WTC11 (cell line): ENCODE measurements at regions not wholly inside any gene's neighbourhood (a gene's known extent, or its start where the extent isn't known, plus 50 kb on each side); places are given as distances from the start of the nearest gene placed in this dataset.

ENCODE experiments used
- ATAC-seq: fragments of 200-7000 bp; cut with Tn5 transposase; 2 replicates; pipeline ENCODE4 v1.10.0; 2021; ENCODE audit warnings: mild to moderate bottlenecking, moderate library complexity
- CTCF ChIA-PET: fragments of 300-600 bp; sonication (Branson Sonifier 250); formaldehyde crosslinking; loops from one replicate; lab custom pipeline; 2021; ENCODE audit warnings: antibody characterized with exemption; lab: Charles Lee
- POLR2A ChIA-PET: fragments of 350-600 bp; sonication (Branson Sonifier 250); formaldehyde crosslinking; loops from one replicate; lab custom pipeline; 2021; ENCODE audit warnings: antibody characterized with exemption; lab: Charles Lee
- DNase-seq: peaks from one replicate; pipeline ENCODE4 v3.0.0; 2021; ENCODE audit warnings: low spot score
- H3K27ac Mint-ChIP-seq: 2 replicates; pipeline ENCODE4 v1.8.0; 2021; ENCODE audit warnings: mixed read lengths
- H3K27me3 Mint-ChIP-seq: 2 replicates; pipeline ENCODE4 v1.8.0; 2021; ENCODE audit warnings: low read depth, mild to moderate bottlenecking, moderate library complexity, mixed read lengths
- H3K36me3 Mint-ChIP-seq: 2 replicates; pipeline ENCODE4 v1.8.0; 2021; ENCODE audit warnings: mixed read lengths
- H3K4me1 Mint-ChIP-seq: 2 replicates; pipeline ENCODE4 v1.8.0; 2022; ENCODE audit warnings: mixed read lengths
- H3K4me3 Mint-ChIP-seq: 2 replicates; pipeline ENCODE4 v1.8.0; 2021; ENCODE audit warnings: mild to moderate bottlenecking, moderate library complexity, mixed read lengths
- H3K9me3 Mint-ChIP-seq: 2 replicates; pipeline ENCODE4 v1.8.0; 2021; ENCODE audit warnings: mixed read lengths
- AFF4 ChIP-seq: sonication (generic); formaldehyde crosslinking; IDR thresholded peaks from 2 replicates; pipeline ENCODE4 v1.8.1; 2023; ENCODE audit warnings: mild to moderate bottlenecking, missing genetic modification reagents, borderline replicate concordance
- ATF6 ChIP-seq: sonication (generic); formaldehyde crosslinking; IDR thresholded peaks from 2 replicates; pipeline ENCODE4 v1.8.1; 2023; ENCODE audit warnings: mild to moderate bottlenecking, missing genetic modification reagents
- CBFB ChIP-seq: sonication (generic); formaldehyde crosslinking; IDR thresholded peaks from 2 replicates; pipeline ENCODE4 v1.8.1; 2022; ENCODE audit warnings: mild to moderate bottlenecking, low read depth, missing genetic modification reagents
- E2F5 ChIP-seq: sonication (generic); formaldehyde crosslinking; IDR thresholded peaks from 2 replicates; pipeline ENCODE4 v1.8.1; 2022; ENCODE audit warnings: mild to moderate bottlenecking, moderate library complexity, missing genetic modification reagents
- HMGA2 ChIP-seq: fragments of 250-450 bp; sonication (Bioruptor Pico); IDR thresholded peaks from 2 replicates; pipeline ENCODE4 v1.4.0; 2021; ENCODE audit warnings: mild to moderate bottlenecking, moderate library complexity
- JUN ChIP-seq: sonication (generic); formaldehyde crosslinking; IDR thresholded peaks from 2 replicates; pipeline ENCODE4 v1.8.0; 2023; ENCODE audit warnings: mild to moderate bottlenecking, missing genetic modification reagents
- MAX ChIP-seq: sonication (generic); formaldehyde crosslinking; IDR thresholded peaks from 2 replicates; pipeline ENCODE4 v1.8.0; 2022; ENCODE audit warnings: mild to moderate bottlenecking, missing genetic modification reagents
- MYBL2 ChIP-seq: sonication (generic); formaldehyde crosslinking; IDR thresholded peaks from 2 replicates; pipeline ENCODE4 v1.8.1; 2023; ENCODE audit warnings: mild to moderate bottlenecking, moderate library complexity, missing genetic modification reagents
- PRDM15 ChIP-seq: sonication (generic); formaldehyde crosslinking; IDR thresholded peaks from 2 replicates; pipeline ENCODE4 v1.8.0; 2022; ENCODE audit warnings: missing genetic modification reagents
- SOX15 ChIP-seq: fragments of 250-450 bp; sonication (Bioruptor Pico); IDR thresholded peaks from 2 replicates; pipeline ENCODE4 v1.9.0; 2021; ENCODE audit warnings: mild to moderate bottlenecking
- USF1 ChIP-seq: sonication (generic); formaldehyde crosslinking; IDR thresholded peaks from 2 replicates; pipeline ENCODE4 v1.8.0; 2022; ENCODE audit warnings: mild to moderate bottlenecking, missing genetic modification reagents
- ZBTB21 ChIP-seq: sonication (generic); formaldehyde crosslinking; IDR thresholded peaks from 2 replicates; pipeline ENCODE4 v1.8.1; 2023; ENCODE audit warnings: mild to moderate bottlenecking, missing genetic modification reagents, borderline replicate concordance
- ZNF121 ChIP-seq: sonication (generic); formaldehyde crosslinking; IDR thresholded peaks from 2 replicates; pipeline ENCODE4 v1.8.0; 2023; ENCODE audit warnings: missing genetic modification reagents
- ZNF416 ChIP-seq: fragments of 250-450 bp; sonication (Bioruptor Pico); IDR thresholded peaks from 2 replicates; pipeline ENCODE4 v1.9.0; 2021; ENCODE audit warnings: mild to moderate bottlenecking, inconsistent platforms
- ZNF532 ChIP-seq: fragments of 250-450 bp; sonication (Bioruptor Pico); IDR thresholded peaks from 2 replicates; pipeline ENCODE4 v1.9.0; 2021; ENCODE audit warnings: mild to moderate bottlenecking, borderline replicate concordance

- POLR2A ChIA-PET: no interaction called here
- no peaks in the 10 kb centered on the region for H3K36me3 Mint-ChIP-seq
- no peaks in the 10 kb centered on the region for H3K27me3 Mint-ChIP-seq
- ATAC-seq: no peak
- no peaks in the 10 kb centered on the region for H3K9me3 Mint-ChIP-seq
- no peak overlapping the region for H3K27ac Mint-ChIP-seq
- CTCF ChIA-PET: no interaction called here
- no peak overlapping the region for H3K4me3 Mint-ChIP-seq
- TF ChIP-seq PRDM15 (CRISPR knock-in tag): no peak
- TF ChIP-seq ZBTB21 (CRISPR knock-in tag): no peak
- no peak for TF ChIP-seq E2F5
- no peak for TF ChIP-seq ATF6 (CRISPR knock-in tag)
- TF ChIP-seq MYBL2 (CRISPR knock-in tag): no peak
- no peak for TF ChIP-seq ZNF121
- no peak for TF ChIP-seq SOX15 (CRISPR knock-in tag)
- TF ChIP-seq ZNF532 (CRISPR knock-in tag): no peak
- TF ChIP-seq USF1: no peak
- TF ChIP-seq JUN (CRISPR knock-in tag): no peak
- no peak for TF ChIP-seq CBFB
- no peak for TF ChIP-seq AFF4 (CRISPR knock-in tag)
- TF ChIP-seq ZNF416 (CRISPR knock-in tag): no peak
- no peak for TF ChIP-seq HMGA2 (CRISPR knock-in tag)
- TF ChIP-seq MAX (CRISPR knock-in tag): no peak
- TF ChIP-seq, all 79 proteins: peak for 0
- DNase-seq: no peak
- peaks cover 19% of the 10 kb centered on the region for H3K4me1 Mint-ChIP-seq
Measured at GRCh38 chr2:145015561-145015960, 495.6 kb upstream of the ZEB2 start.
